ENCODE measurements at regions not wholly inside any gene's neighbourhood (a gene's known extent, or its start where the extent isn't known, plus 50 kb on each side); places are given as distances from the start of the nearest gene placed in this dataset.

DNA sequence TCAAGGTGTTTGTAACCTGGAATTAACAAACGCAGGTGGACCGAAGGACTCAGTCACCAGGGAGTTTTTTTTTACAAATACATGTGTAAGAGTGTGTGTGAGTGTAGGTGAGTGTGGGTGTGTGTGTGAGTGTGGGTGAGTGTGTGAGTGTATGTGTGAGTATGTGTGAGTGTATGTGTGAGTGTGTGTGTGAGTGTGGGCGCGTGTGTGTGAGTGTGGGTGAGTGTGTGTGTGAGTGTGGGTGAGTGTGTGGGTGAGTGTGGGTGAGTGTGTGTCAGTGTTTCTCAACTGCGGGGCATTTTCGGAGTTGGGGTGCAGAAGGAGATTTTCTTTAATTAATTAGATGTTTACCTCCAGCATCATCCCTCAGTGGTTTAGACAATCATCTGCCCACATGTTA lies 1178.8 kb downstream of the VRK1 start:
- no peak for FAIRE-seq
- Histone ChIP-seq H3K36me3 (ENCODE audit: control insufficient read depth in 2 of 2, extremely low read depth in 1 of 2, insufficient read depth in 2 of 2, low read length in 2 of 2) (no peaks in the 10 kb centered on the region), H3K27ac (ENCODE audit: insufficient read depth, low read depth, low read length) (no peak overlapping the region), H4K20me1 (replicated peaks; ENCODE audit: control insufficient read depth, extremely low read depth, insufficient read depth, low read length) (no peaks in the 10 kb centered on the region), H3K79me2 (ENCODE audit: control insufficient read depth, insufficient read depth, low read length) (no peaks in the 10 kb centered on the region), H3K9ac (replicated peaks; ENCODE audit: extremely low read depth, insufficient read depth, low read length) (no peak overlapping the region), H2AFZ (ENCODE audit: low read depth, low read length) (no peak overlapping the region), H3K4me2 (ENCODE audit: insufficient read depth, low read length) (no peak overlapping the region), H3K4me3 (replicated peaks in 1 of 3; ENCODE audit: insufficient read depth in 1 of 3, low read depth in 1 of 3, low read length in 3 of 3) (no peak overlapping the region), H3K4me1 (ENCODE audit: control insufficient read depth, extremely low read depth, insufficient read depth, low read length) (no peaks in the 10 kb centered on the region), H3K9me1 (replicated peaks; ENCODE audit: control insufficient read depth, extremely low read depth, insufficient read depth, low read length) (no peaks in the 10 kb centered on the region), H3K27me3 (ENCODE audit: control insufficient read depth in 2 of 2, insufficient read depth in 2 of 2, low read length in 2 of 2) (no peaks in the 10 kb centered on the region), H3K9me3 (replicated peaks; ENCODE audit: control insufficient read depth, insufficient read depth, low read length) (no peaks in the 10 kb centered on the region)
- ChIA-PET POLR2A (no interaction called here), CTCF (no interaction called here)
- no TSS peak for BruUV-seq (replicated peaks)
- dilution Hi-C loops (cut with MboI; ENCODE audit: extremely low pct_ligation_motif_present, low sequenced_read_pairs) (no loop called here), intact Hi-C loops (cut with micrococcal nuclease) (no loop called here)
- no peak for TF ChIP-seq EZH2 (IDR thresholded peaks at IDR 0.05; ENCODE audit: borderline replicate concordance, low read depth, low read length, severe bottlenecking)
- TF ChIP-seq POLR2AphosphoS5 (IDR thresholded peaks at IDR 0.05; ENCODE audit: insufficient read depth, low read depth, low read length) = no peak
- no peak for TF ChIP-seq GATA2 (IDR thresholded peaks at IDR 0.05; ENCODE audit: insufficient read depth, insufficient read length, low read depth, low read length)
- TF ChIP-seq JUN (IDR thresholded peaks at IDR 0.05; ENCODE audit: borderline replicate concordance, insufficient read depth, insufficient read length, low read depth) = no peak
- no peak for TF ChIP-seq MYC (IDR thresholded peaks at IDR 0.05; ENCODE audit: low read depth, low read length)
- no peak for TF ChIP-seq FOS (IDR thresholded peaks at IDR 0.05; ENCODE audit: borderline replicate concordance, insufficient read depth, low read length)
- TF ChIP-seq CTCF (IDR thresholded peaks at IDR 0.05; ENCODE audit: extremely low read depth in 1 of 2, insufficient read depth in 1 of 2, low read depth in 1 of 2, low read length in 2 of 2) = no peak
- TF ChIP-seq, protein P1, sequence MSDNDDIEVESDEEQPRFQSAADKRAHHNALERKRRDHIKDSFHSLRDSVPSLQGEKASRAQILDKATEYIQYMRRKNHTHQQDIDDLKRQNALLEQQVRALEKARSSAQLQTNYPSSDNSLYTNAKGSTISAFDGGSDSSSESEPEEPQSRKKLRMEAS (IDR thresholded peaks at IDR 0.05; ENCODE audit: insufficient read depth, insufficient read length) = no peak
- no peak for TF ChIP-seq POLR2A (IDR thresholded peaks at IDR 0.05; ENCODE audit: low read depth, low read length)
- no peak for DNase-seq (ENCODE audit: low read depth, low spot score)
